ENCODE measurements at regions not wholly inside any gene's neighbourhood (a gene's known extent, or its start where the extent isn't known, plus 50 kb on each side); places are given as distances from the start of the nearest gene placed in this dataset.

GRCh38 chr6:130671119-130671518, 156.1 kb upstream of the SMLR1 start:
- no peak overlapping the region for H3K27ac ChIP-seq
- no peaks in the 10 kb centered on the region for H3K9me3 ChIP-seq
- intact Hi-C loops (cut with DNase I) = no loop called here
- 38% methylated on average over 2 of the region's 2 CpGs for WGBS
- no peak for TF ChIP-seq POLR2AphosphoS5 (IDR thresholded peaks at IDR 0.05)
- no peak for TF ChIP-seq POLR2A (IDR thresholded peaks at IDR 0.05)
- no peak for TF ChIP-seq CTCF (IDR thresholded peaks at IDR 0.05)
- no peak for DNase-seq (ENCODE audit: low spot score)
- H3K27me3 ChIP-seq (replicated peaks; ENCODE audit: insufficient read depth) = no peaks in the 10 kb centered on the region
- no peaks in the 10 kb centered on the region for H3K4me1 ChIP-seq (replicated peaks)
- no peaks in the 10 kb centered on the region for H3K36me3 ChIP-seq
- H3K4me3 ChIP-seq = no peak overlapping the region

DNA sequence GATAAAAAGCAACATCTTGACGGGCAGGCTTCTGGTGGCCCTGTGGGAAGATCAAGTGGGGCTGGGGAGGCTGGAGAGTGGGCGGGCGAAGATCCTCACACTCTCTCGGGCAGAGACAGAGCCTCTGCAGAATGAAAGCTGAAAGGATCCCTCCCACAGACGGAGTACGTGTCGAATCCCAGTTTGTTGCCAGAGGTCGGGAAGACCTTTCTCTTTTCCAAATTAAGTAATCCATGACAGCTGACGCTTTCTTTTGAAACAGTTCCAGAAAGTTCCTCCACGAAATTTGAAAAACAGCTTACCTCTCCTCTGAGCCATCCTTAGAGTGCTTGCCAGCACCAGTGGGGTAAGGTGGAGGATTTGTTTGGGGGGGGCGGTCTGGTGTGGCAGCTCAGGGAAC, 155.6 kb upstream of the SMLR1 start:
- no peaks in the 10 kb centered on the region for H3K36me3 ChIP-seq
- H3K27me3 ChIP-seq (replicated peaks; ENCODE audit: insufficient read depth) = no peaks in the 10 kb centered on the region
- H3K9me3 ChIP-seq = no peaks in the 10 kb centered on the region
- no peak for DNase-seq (ENCODE audit: low spot score)
- 60% methylated on average over 11 of the region's 11 CpGs for WGBS
- H3K4me1 ChIP-seq (replicated peaks) = no peaks in the 10 kb centered on the region
- no peak overlapping the region for H3K27ac ChIP-seq
- TF ChIP-seq POLR2A (IDR thresholded peaks at IDR 0.05) (no peak), CTCF (IDR thresholded peaks at IDR 0.05) (no peak), POLR2AphosphoS5 (IDR thresholded peaks at IDR 0.05) (no peak)
- no peak overlapping the region for H3K4me3 ChIP-seq
- intact Hi-C loops (cut with DNase I) = no loop called here

- no peak overlapping the region for H3K4me3 ChIP-seq
- WGBS = 88% methylated on average over 6 of the region's 6 CpGs
- H3K27me3 ChIP-seq (replicated peaks; ENCODE audit: insufficient read depth) = no peaks in the 10 kb centered on the region
- H3K36me3 ChIP-seq = no peaks in the 10 kb centered on the region
- no peak overlapping the region for H3K27ac ChIP-seq
- TF ChIP-seq POLR2A (IDR thresholded peaks at IDR 0.05) (no peak), CTCF (IDR thresholded peaks at IDR 0.05) (no peak), POLR2AphosphoS5 (IDR thresholded peaks at IDR 0.05) (no peak)
- DNase-seq (ENCODE audit: low spot score) = no peak
- intact Hi-C loops (cut with DNase I) = no loop called here
- no peaks in the 10 kb centered on the region for H3K9me3 ChIP-seq
- no peaks in the 10 kb centered on the region for H3K4me1 ChIP-seq (replicated peaks)
Observed at GRCh38 chr6:130672153-130672552, 155.1 kb upstream of the SMLR1 start.

DNA sequence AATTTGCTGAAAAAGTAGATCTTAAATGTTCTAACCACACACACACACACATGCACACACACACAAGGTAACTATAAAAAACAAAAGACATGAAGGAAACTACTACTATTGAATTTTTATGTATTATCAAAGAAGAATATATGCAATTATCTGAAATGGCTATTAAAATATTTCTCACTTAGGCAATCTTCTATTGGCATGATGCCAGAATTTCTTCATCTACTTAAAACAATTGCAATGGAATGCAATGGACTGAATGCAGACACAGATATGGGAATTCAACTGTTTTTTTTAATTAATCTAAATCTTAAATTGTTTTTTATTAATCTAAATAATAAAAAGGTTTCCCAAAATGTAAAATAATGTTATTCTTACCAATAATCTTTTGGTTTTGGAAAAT, 152.6 kb upstream of the SMLR1 start:
- intact Hi-C loops (cut with DNase I) = no loop called here
- Histone ChIP-seq H3K36me3 (no peaks in the 10 kb centered on the region), H3K27ac (no peak overlapping the region), H3K9me3 (no peaks in the 10 kb centered on the region), H3K27me3 (replicated peaks; ENCODE audit: insufficient read depth) (no peaks in the 10 kb centered on the region), H3K4me3 (no peak overlapping the region), H3K4me1 (replicated peaks) (no peaks in the 10 kb centered on the region)
- TF ChIP-seq POLR2A (IDR thresholded peaks at IDR 0.05) (no peak), POLR2AphosphoS5 (IDR thresholded peaks at IDR 0.05) (no peak), CTCF (IDR thresholded peaks at IDR 0.05) (no peak)
- DNase-seq (ENCODE audit: low spot score) = no peak

- Histone ChIP-seq H3K27ac (no peak overlapping the region), H3K4me1 (replicated peaks) (no peaks in the 10 kb centered on the region), H3K9me3 (no peaks in the 10 kb centered on the region), H3K27me3 (replicated peaks; ENCODE audit: insufficient read depth) (no peaks in the 10 kb centered on the region), H3K4me3 (no peak overlapping the region), H3K36me3 (no peaks in the 10 kb centered on the region)
- 78% methylated on average over 3 of the region's 3 CpGs for WGBS
- no peak for DNase-seq (ENCODE audit: low spot score)
- intact Hi-C loops (cut with DNase I) = no loop called here
- no peak for TF ChIP-seq CTCF (IDR thresholded peaks at IDR 0.05)
- no peak for TF ChIP-seq POLR2A (IDR thresholded peaks at IDR 0.05)
- no peak for TF ChIP-seq POLR2AphosphoS5 (IDR thresholded peaks at IDR 0.05)
Observed at GRCh38 chr6:130675072-130675471, 152.1 kb upstream of the SMLR1 start.

All from prostate gland (tissue), 2 donors.